ENCODE measurements at regions not wholly inside any gene's neighbourhood (a gene's known extent, or its start where the extent isn't known, plus 50 kb on each side); places are given as distances from the start of the nearest gene placed in this dataset.

- Mint-ChIP-seq H3K4me1 (peaks cover 13% of the 10 kb centered on the region), H3K36me3 (ENCODE audit: low read depth) (no peaks in the 10 kb centered on the region), H3K27me3 (ENCODE audit: insufficient read depth, low read depth, poor library complexity) (peaks cover 2% of the 10 kb centered on the region), H3K4me3 (no peak overlapping the region), H3K9me3 (no peaks in the 10 kb centered on the region), H3K27ac (no peak overlapping the region)
- H3K36me3 ChIP-seq (ENCODE audit: insufficient read depth) = no peaks in the 10 kb centered on the region
- H2AFZ ChIP-seq = no peak overlapping the region; the same call in 1 of the 2 replicates
- H3K27me3 ChIP-seq (ENCODE audit: insufficient read depth) = no peaks in the 10 kb centered on the region
- no peaks in the 10 kb centered on the region for H3F3A ChIP-seq (replicated peaks; ENCODE audit: low read depth)
- H3K4me1 ChIP-seq (ENCODE audit: insufficient read depth) = no peaks in the 10 kb centered on the region
- ATAC-seq = no peak
- H3K79me2 ChIP-seq (replicated peaks; ENCODE audit: insufficient read depth) = no peaks in the 10 kb centered on the region
- no peak for DNase-seq (ENCODE audit: low spot score)
- H4K20me1 ChIP-seq (replicated peaks; ENCODE audit: insufficient read depth) = no peaks in the 10 kb centered on the region
- no peak overlapping the region for H3K4me3 ChIP-seq
- no peaks in the 10 kb centered on the region for H3K9me2 ChIP-seq (ENCODE audit: insufficient read depth)
- H3K4me2 ChIP-seq = no peak overlapping the region
- TF ChIP-seq POLR2AphosphoS5 (IDR thresholded peaks at IDR 0.05; ENCODE audit: low read depth) (no peak), STAT1 (IDR thresholded peaks at IDR 0.05; ENCODE audit: unreplicated experiment) (no peak), ZNF331 (CRISPR knock-in tag; IDR thresholded peaks at IDR 0.05; ENCODE audit: low read depth) (no peak), REST (IDR thresholded peaks at IDR 0.05; ENCODE audit: unreplicated experiment) (no peak), ZNF462 (CRISPR knock-in tag; IDR thresholded peaks at IDR 0.05) (no peak), ETS1 (IDR thresholded peaks at IDR 0.05) (no peak), JUNB (IDR thresholded peaks at IDR 0.05; ENCODE audit: unreplicated experiment) (no peak), NANOG (IDR thresholded peaks at IDR 0.05; ENCODE audit: borderline replicate concordance) (no peak)
- TF ChIP-seq, protein P1, sequence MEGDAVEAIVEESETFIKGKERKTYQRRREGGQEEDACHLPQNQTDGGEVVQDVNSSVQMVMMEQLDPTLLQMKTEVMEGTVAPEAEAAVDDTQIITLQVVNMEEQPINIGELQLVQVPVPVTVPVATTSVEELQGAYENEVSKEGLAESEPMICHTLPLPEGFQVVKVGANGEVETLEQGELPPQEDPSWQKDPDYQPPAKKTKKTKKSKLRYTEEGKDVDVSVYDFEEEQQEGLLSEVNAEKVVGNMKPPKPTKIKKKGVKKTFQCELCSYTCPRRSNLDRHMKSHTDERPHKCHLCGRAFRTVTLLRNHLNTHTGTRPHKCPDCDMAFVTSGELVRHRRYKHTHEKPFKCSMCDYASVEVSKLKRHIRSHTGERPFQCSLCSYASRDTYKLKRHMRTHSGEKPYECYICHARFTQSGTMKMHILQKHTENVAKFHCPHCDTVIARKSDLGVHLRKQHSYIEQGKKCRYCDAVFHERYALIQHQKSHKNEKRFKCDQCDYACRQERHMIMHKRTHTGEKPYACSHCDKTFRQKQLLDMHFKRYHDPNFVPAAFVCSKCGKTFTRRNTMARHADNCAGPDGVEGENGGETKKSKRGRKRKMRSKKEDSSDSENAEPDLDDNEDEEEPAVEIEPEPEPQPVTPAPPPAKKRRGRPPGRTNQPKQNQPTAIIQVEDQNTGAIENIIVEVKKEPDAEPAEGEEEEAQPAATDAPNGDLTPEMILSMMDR (conservative IDR thresholded peaks at IDR 0.05; ENCODE audit: low read depth in 2 of 2) = no peak
- no peak overlapping the region for H3K27ac ChIP-seq (ENCODE audit: low read depth)
These were observed 76.7 kb downstream of the RIN2 start for GRCh38 chr20:19834783-19835182.

Data from GM23338 (cell line).